ENCODE measurements at regions not wholly inside any gene's neighbourhood (a gene's known extent, or its start where the extent isn't known, plus 50 kb on each side); places are given as distances from the start of the nearest gene placed in this dataset.

DNA sequence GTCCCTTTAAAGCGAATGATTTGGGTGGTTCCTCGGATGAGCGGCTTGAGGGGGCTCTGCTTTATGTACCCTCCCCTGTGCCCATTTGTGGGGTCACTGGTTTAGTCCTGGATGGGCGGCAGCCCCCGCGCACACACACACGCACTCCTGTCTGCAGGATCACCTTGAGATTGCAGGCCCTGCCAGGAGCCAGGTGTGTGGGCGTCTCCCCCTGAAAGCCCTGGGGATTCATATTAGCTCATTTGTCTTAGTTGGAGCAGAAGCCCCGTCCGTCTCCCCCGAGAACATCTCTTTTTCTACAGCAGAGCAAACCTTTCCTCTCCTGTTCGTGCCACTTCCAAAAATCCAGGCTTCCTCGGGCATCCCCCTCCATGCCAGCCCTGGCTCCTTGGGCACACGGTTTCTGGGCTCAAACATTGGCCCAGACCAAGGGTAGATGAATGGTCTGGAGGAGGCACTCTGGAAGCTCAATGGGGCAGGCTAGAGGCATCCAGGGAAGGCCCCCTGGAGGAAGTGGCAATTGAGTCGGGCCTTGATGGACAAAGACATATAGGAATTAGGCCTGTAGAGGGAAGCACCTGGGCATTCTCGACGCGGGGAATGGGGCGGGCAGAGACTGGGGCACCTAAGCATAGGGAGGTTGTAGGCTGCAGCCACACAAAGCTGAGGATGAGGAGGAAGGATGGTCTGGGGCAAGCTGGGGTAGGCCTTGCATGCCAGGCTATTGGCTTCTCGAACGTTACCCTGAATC is 218.5 kb upstream of the GSE1 start:
- no peak for DNase-seq

GRCh38 chr16:85395207-85395912 is 217.8 kb upstream of the GSE1 start:
- DNase-seq: no peak

GRCh38 chr16:85395913-85396878 is 216.9 kb upstream of the GSE1 start:
- no peak for DNase-seq

DNA sequence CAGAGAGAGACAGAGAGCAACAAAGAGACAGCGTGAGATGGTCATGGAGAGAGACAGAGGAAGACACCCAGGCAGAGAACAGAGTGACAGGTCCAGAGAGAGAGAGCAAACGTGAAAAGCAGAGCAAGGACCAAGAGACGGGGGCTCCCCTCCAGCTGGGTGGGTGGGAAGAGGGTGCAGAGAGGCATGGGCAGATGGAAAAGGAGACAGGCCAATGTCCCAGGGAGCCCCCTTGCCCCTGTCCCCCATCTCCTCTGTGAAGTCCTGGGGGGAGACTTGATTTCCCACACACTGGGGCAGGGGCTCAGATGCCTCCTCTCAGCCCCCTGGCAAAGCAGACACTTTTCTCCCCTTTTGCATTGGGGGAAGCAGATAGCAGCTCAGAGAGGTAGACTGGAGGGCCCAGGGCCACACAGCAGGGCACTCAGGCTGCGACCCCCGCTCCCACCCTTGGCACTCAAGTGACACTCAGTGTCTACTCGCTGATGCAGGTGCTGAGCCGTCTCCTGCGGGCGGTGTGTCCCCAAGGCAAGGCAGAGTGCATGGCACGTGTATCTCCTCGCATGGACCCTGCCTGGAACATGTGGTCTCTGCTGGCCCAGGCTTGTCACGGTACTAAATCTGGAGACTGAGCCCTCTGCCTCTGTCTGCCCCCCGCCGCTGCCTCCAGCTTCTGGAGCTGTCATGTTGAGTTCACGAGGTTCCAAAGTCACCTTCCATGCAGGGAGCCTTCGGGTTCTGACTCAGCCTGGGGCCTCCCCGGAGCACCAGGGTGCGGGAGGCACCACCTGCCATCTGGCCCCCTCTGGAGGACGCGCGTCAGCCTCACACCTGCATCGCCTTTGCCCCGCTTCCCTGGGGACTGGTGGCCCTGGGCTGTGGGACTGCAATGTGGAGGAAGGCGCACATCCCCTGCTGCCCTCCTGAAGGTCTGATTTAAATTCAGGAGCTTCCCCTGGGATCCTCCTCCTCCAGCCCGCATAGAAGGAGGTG is 215.9 kb upstream of the GSE1 start:
- DNase-seq: no peak

GRCh38 chr16:85398050-85398451 is 215.1 kb upstream of the GSE1 start:
- no peak for DNase-seq

GRCh38 chr16:85398688-85399582 is 214.2 kb upstream of the GSE1 start:
- no peak for DNase-seq

DNA sequence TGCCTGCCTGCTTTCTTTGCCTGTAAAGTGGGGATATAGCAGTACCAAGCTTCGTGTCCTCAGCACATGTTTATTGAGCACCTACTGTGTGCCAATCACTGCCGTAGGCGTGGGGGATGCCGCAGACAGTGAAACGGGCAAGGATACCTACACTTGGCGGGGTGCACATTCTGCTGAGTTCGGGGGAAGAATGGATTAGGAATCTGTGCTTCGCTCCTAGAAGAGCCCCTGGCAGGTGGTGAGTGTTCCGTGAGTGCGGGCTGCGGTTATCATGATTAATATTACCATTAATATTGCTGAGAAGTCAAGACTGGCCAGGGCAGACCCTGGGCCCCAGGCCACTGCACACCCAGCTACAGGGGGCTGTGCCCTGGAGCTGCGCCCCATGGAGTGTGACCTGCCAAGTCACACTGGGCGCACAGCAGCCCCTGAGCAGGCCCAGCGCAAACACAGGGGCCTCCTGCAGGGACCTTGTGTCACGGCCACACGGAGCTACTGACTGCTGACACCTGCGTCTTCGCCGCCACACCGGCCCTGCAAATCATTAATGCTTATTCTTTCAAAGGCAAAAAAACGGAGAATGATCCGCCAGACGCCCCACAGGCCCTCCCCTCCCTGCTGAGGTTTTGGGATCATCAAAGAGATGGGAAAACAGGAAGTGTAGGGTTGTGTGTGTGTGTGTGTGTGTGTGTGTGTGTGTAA is 213.4 kb upstream of the GSE1 start:
- DNase-seq: no peak

- no peak for DNase-seq
Measured at GRCh38 chr16:85400305-85401205, 212.6 kb upstream of the GSE1 start.

GRCh38 chr16:85401370-85401916 is 211.7 kb upstream of the GSE1 start:
- no peak for DNase-seq

DNA sequence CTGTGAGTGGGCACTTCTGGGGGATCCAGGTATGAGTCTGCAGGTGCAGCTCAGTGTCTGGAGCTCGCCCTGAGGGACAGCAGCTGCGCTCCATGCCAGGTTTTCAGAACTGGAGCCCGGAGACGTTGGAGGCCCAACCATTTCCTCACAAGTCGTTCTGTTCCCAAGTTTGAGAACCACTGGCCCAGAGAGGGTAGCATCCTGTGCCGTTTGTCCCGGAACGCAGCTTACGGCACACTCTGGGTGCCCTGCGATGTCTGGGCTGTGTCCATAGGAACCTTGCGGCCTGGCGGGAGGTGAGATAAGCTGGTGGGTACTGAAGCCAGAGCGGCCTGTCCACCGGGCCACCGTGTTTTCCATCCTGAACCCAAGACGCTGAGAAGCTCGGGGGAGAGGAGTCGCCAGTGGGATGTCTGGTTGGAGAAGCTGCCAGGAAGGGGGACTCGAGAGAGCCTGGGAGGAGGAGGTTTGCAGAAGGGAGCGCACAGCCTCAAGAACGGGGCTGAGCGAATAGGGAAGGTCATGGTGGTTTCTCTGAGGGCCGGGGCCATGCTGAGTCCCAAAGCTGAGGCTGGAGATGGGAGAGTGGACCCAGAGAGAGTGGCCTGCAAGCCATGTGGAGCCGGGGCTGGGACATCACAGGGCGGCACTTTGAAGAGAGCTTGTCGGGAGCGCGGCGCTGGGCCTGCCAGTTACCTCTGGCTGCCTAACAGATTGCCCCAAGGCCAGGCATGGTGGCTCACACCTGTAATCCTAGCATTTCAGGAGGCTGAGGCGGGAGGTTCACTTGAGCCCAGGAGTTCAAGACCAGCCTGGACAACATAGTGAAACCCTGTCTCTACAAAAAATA is 211.0 kb upstream of the GSE1 start:
- no peak for DNase-seq

- no peak for DNase-seq
Measured at GRCh38 chr16:85402910-85403692, 210.0 kb upstream of the GSE1 start.

- no peak for DNase-seq
Measured at GRCh38 chr16:85403693-85404092, 209.4 kb upstream of the GSE1 start.

DNA sequence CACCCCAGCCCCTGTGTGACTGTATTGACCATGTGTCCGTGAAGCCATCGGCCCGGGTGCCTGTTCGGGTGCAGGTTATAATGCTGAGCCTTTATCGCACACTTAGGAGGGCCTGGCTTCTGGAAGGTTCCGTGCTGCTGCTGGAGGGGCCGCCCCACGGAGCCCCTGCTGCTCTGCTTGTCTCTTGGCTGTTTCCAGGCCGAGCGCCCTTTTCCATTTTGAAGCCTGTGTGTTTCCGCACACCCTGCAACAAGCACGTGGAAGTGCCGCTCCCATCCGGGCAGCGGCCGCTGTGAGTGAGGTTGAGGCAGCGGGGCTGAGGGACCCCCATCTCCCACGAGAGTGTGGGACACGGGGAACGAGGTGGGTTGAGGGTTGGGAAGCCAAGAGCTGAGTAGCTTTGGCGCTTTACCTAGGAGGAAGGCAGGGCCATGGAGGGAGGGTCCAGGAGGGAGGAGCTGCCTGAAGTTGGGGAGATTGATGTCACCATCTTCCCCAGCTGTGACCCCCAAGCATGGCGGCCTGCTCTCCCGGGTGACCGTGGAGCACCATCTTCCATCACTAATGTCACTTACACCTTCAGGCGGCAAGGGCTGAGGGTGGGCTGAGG is 200.1 kb upstream of the GSE1 start:
- no peak for DNase-seq

DNA sequence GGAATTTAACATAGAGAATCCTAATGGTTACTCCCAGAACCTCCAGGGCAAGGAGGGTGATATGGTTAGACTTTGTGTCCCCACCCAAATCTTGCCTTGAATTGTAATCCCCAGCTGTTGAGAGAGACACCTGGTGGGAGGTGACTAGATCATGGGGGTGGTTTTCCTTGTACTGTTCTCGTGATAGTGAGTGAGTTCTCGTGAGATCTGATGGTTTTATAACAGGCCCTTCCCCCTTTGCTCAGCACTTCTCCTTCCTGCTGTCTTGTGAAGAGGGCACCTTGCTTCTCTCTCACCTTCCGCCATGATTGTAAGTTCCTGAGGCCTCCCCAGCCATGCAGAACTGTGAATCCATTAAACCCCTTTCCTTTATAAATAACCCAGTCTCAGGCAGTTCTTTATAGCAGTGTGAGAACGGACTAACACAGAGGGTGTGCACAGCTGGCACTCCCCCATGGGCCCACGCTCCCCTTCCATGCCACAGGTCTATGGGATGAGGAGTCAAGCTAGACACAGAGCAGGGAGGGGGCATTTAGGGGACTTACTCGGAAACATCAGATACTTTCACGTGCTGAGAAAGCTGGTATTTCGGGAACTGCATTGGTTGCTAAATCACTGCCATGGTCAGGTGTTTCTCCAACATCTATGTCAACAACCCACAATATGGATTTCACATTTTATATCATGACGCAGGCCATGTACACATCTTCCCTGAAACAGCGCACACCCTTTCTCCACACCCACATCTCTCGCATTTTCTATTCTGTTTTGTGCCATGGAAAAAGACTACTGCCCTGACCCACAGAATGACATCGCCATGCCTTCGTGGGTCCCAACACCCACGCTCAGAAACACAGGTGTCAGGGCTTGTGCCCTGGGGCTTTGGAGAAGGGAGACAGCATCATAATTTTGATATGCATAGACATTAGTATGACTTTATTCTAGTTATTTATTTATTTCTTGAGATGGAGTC is 199.1 kb upstream of the GSE1 start:
- DNase-seq: no peak

Measured in activated CD4-positive, alpha-beta T cell treated with anti-CD3 and anti-CD28 coated beads for 4 hours (primary cell).